HG03521 (cell line): ENCODE measurements at regions not wholly inside any gene's neighbourhood (a gene's known extent, or its start where the extent isn't known, plus 50 kb on each side); places are given as distances from the start of the nearest gene placed in this dataset.

Experiments used
- ATAC-seq: cut with Tn5 transposase; IDR thresholded peaks from one replicate; pipeline ENCODE4 v1.9.1; 2021; ENCODE audit warnings: mild to moderate bottlenecking, moderate library complexity; ENCODE audit not compliant: unreplicated experiment

- no peak for ATAC-seq
Measured at GRCh38 chr9:19513671-19514275, 105.0 kb downstream of the ACER2 start.

DNA sequence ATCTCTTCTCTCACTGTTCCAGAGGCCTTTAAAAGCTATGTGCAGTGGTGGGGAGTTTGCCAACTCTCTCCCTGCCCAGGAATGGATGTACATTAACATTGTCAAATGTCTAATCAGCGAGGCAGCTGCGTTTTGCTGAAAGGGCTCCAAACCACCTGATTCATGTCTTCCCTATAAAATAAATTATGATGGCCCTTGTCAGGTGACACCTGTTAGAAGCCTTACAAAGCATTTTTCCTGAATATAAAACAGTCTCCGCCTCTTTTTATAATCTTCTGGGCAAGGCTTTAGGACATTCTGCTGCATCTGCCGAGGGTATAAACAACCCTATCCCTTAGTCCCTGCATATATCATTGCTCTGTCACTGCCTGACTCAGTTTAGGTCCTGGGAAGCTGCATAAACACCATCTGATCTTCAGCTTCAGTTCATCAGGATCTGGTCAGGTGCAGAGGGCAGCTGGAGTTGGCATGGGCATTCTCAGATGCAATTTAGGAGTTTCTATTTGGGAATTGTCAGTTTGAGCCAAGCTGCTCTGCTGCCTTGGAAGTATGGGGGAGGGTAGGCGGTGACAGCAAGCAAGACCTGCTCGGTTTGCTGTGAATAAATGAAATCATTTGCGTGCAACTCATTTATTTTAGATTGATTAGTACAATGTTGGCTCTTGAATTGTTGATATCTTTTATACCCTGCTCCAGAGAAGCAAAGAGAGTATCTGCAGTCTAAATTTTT is 103.5 kb downstream of the ACER2 start:
- no peak for ATAC-seq

DNA sequence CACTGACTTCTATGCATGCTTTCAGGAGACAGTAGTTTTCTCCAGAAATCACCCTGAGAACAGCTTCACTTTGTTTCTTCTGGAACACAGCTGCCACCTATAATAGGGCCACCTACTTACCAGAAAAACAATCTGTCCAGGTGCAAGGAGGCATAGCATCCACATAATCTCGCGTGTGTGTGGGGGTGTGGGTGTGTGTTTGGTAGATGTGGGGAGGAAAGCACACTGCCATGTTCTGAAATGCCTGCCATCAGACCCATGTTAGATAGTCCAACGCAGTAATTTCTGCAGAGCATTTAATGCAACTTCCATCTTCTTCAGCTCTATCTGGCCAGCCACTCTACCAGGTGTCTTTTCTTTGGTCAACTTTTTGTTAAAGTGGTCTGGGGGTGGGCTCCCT is 102.9 kb downstream of the ACER2 start:
- ATAC-seq: no peak

DNA sequence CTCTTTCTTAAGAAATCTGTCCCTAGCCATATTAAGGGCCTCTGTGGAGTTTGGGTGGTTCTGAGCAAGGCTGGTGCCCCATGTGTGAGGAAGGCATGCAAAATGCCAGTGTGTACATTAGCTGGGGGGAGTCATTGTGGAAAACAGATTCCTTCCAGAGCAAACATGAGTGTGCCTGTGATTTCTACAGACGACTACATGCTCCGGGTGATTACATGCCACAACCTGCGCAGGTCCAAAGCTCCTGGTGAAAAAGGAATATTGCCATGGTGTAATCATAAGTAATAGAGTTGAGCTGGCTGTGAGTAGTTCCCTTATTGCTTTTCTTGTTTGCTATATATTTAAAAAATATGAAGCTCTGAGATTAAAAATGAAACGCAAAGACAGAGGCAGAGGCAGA is 102.1 kb downstream of the ACER2 start:
- ATAC-seq: no peak
